GM12891 (cell line): ENCODE measurements at regions not wholly inside any gene's neighbourhood (a gene's known extent, or its start where the extent isn't known, plus 50 kb on each side); places are given as distances from the start of the nearest gene placed in this dataset.
A peak's percentile ranks its signal among the peaks of the same experiment; 100 is the strongest.
"Not testable (repeated sequence)": the region's sequence is repeated elsewhere in the genome, so short reads cannot be mapped to it uniquely, and the experiment has no call there.

Source experiments
- DNase-seq: peaks from one replicate; pipeline ENCODE4 v3.0.0; 2011; ENCODE audit warnings: low spot score; ENCODE audit not compliant: insufficient read length
- FAIRE-seq: peaks from 2 replicates; lab custom pipeline; 2011; peaks lifted over from hg19 to GRCh38; lab: Jason Lieb, UNC
- SPI1 ChIP-seq: IDR thresholded peaks from 2 replicates; pipeline ENCODE4 v1.6.1; 2011; ENCODE audit warnings: low read depth, low read length, control low read depth

DNA sequence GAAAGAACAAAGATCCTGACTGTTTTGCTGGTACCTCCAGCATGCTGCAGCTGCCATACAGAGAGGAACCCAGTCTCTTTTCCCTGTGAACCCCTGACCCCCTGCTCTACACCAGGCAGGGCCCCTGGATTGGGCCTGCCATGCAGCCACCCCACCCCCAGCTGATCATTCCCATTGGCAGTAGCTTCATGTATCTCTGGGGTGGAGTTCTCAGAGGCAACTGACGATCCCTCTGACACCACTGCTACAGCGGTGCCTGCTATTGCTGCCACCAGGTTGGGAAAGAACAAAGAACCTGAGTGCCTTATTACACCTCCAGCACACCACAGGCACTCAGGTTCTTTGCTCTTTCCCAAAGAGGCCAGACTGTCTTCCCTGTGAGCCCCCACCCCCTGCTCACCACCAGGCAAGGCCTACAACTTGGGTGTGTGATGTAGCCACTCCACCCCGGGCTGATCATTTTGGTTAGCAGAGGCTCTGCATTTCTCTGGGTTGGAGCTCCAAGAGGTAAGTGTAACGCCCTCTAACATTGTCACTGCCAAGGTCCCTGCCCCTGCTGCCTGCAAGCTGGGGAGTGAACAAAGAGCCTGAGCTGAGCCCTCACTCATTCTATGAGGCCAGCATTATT lies 252.4 kb downstream of the SPATA31A6 start:
- FAIRE-seq, DNase-seq: not testable (repeated sequence)

- not testable (repeated sequence) for FAIRE-seq, DNase-seq
Measured at GRCh38 chr9:42437057-42437759, 253.7 kb downstream of the SPATA31A6 start.

GRCh38 chr9:42442680-42443079 lies 259.2 kb downstream of the SPATA31A6 start:
- DNase-seq, FAIRE-seq: not testable (repeated sequence)

DNA sequence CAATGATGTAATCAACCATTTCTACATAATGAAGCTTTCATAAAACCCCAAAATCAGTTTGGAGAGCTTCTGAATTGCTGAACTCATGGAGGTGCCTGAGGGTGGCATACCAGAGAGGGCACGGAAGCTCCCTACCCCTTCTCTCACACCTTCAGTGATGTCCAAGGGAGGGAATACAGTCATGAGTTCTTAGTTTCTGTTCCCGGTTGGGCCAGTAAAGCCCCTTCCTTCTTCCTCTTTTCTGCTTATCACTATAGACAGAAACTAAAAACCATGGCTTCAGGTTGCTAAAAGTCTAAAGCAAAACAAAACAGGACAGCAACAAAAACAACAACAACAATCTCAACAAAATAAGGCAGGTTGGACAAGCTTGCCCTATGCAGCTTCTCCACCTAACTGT lies 260.0 kb downstream of the SPATA31A6 start:
- FAIRE-seq, DNase-seq: not testable (repeated sequence)
- TF ChIP-seq SPI1 = peak; percentile 58

- not testable (repeated sequence) for FAIRE-seq, DNase-seq
Measured at GRCh38 chr9:42461436-42461835, 278.0 kb downstream of the SPATA31A6 start.

DNA sequence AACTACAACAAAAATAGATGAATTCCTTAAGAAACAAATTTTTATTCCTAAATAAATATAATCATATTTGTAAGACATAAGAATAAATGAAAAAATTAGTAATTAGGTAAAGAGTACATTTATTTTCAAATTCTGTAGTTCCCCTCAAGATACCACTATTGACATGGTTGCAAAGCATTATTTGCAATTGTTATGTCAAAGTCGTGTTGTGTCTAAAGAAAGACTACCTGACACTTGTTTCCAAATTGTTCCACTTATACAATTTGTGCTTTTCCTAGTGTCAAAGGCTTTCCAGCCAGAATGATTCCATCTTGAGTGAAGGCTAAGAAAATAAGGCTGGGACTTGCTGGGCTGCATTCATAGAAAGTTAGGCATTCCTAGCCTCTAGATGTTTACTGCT lies 278.4 kb downstream of the SPATA31A6 start:
- not testable (repeated sequence) for FAIRE-seq, DNase-seq

DNA sequence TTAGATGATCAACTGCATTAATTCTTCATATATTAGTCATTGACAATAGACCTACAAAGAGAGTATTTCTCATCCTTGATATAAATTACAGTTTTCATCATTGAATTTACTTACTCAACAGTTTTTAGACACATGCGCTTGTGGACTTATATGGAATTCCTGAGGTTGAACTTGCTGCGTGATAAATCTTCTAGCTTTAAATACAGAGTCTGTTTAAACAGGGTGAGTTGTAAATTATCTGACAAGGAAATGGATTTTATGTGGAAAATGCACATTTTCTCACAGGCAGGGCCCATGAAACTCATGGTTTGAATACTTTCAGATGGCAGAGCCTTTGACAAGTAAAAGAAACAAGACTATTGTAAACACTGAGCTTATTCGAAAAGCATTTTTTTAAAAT lies 280.5 kb downstream of the SPATA31A6 start:
- FAIRE-seq, DNase-seq: not testable (repeated sequence)

DNA sequence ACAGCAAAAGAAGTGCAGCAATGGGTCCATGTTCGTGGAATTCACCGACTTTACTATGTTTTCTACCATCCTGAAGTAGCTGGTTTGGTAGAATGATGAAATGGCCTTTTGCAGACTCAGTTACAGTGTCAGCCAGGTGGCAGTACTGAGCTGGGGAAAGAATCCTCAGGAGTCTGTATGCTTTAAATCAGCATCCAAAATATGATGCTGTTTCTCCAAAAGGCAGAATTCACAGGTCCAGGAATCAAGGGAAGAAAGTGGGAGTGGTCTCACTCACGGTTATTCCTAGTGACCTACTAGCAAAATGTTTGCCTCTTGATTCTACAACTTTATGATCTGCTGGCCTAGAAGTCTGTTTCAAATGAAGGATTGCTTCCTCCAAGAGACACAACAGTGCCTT lies 287.1 kb downstream of the SPATA31A6 start:
- not testable (repeated sequence) for DNase-seq, FAIRE-seq

GRCh38 chr9:42490989-42491388 lies 307.5 kb downstream of the SPATA31A6 start:
- not testable (repeated sequence) for FAIRE-seq, DNase-seq

DNA sequence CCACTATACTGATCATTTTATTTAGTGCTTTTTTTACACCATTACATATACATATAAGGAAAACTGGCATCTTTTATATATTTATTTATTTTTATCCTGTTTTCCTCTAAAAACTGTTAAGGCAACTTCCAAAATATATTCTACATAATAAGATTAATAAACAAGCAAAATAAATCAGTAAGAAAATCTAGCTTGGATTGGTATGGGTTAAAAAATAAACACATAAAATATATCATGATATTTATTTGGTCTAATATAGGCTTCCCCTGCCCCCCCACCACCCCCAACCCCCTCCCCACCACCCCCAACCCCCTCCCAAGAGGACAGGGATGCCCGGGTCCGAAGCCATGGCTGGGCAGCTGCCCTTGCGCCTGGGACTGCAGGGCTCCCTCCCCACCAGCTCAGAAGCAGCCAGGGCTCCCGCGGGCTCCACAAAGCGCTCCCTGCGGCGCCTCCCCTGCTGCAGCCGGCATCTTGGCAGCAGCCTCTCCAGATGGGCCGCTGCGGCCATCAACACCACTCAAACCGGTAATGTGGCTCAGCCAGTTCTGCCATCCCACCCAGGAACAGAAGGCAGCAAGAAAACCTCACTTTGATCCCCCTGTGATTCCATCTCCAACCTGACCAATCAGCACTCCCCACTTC lies 319.3 kb downstream of the SPATA31A6 start:
- not testable (repeated sequence) for FAIRE-seq, DNase-seq

DNA sequence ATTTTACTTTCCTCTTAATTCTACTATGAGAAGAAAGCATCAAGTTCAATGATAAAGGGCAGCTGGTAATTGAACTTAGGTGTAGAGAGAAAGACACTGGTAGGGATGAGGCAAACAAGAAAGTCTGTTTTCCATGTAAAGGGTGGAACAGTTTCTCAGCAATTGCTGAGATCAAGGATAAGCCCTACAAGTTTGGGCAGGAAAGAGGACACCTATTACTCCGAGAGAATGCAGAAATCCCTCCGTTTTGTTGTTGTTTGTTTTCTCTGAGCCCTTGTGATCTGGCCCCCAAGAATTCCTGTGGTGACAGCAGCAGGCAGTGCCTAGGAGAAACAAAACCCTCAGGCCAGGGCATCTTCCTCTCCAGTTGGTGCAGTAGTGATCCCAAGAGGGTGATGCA lies 324.7 kb downstream of the SPATA31A6 start:
- FAIRE-seq, DNase-seq: not testable (repeated sequence)

DNA sequence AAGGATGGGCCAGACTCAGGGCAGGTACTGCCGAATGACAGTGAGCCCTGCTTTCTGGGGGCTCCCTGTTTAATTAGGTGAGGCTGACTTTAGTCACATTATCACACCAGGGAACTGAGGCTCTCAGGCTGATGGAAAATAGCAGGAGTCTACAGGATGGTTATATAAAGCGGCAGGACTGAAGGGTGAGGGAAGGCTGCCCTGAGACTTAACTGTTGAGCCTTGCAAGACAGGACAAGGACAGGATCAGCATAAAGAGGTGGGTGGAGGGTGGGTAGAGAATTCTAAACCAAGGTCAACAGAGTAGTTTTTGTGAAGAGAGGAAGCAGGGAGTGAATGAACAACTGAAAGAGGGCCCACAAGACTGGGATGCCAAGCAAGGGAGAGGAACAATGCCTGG lies 330.1 kb downstream of the SPATA31A6 start:
- FAIRE-seq, DNase-seq: not testable (repeated sequence)

DNA sequence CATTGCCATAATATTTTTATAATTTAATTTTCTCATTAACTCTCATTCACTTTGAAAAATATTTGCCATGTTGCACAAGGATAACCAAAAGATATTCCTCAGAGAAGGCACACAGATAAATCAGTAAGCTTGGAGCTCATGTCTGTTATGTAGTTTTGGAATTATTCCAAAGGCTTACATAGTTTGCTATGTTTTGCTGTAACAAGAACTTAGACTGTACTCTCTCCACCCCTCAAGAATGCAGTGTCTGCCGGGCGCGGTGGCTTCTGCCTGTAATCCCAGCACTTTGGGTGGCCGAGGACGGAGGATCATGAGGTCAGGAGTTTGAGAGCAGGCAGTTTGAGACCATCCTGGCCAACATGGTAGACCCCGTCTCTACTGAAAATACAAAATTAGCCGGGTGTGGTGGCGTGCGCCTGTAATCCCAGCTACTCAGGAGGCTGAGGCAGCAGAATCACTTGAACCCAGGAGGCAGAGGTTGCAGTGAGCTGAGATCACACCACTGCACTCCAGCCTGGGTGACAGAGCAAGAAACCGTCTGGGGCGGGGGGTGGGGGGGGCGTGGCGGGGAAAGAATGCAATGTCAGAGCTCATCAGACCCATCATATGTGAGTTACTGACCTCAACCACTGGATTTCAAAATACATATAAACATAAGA lies 351.0 kb downstream of the SPATA31A6 start:
- DNase-seq, FAIRE-seq: not testable (repeated sequence)

DNA sequence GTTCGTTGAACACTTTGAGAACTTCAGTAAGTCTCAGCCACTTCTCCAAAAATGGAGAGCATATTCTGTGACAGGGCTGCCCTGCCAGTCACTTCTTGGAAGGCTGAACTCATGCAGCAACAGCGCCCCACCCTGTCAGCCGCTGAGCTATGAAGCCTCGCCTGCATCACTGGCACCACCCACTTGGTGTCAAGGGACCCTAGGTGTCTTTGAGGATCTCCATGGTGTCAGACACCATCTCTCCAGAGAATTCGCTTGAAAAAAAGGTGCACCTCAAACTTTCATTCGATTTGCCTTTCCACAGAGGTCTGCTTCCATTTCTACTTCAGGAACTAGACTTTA lies 351.5 kb downstream of the SPATA31A6 start:
- not testable (repeated sequence) for FAIRE-seq, DNase-seq

- not testable (repeated sequence) for DNase-seq
- peak; percentile 20 for FAIRE-seq
Measured at GRCh38 chr9:42550789-42551357, 367.4 kb downstream of the SPATA31A6 start.

DNA sequence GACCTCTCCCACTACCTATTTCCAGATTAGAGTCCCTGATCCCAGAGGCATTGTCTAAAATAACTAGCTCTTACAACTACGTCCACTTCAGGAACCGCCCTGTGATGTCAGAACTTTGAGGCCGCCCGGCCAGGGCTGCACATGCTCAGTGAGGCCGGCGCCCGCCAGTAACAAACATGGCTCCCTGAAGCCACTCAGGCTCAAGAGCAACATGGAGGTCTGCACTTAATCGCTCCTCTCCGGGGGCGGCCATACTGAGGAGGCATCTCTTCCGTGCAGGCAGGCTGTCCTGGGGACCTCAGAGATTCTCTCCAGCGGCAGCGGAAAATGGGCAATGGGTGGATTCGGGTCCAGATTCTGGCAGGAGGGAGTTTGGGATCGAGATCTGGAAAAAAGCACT lies 385.1 kb downstream of the SPATA31A6 start:
- not testable (repeated sequence) for DNase-seq, FAIRE-seq

DNA sequence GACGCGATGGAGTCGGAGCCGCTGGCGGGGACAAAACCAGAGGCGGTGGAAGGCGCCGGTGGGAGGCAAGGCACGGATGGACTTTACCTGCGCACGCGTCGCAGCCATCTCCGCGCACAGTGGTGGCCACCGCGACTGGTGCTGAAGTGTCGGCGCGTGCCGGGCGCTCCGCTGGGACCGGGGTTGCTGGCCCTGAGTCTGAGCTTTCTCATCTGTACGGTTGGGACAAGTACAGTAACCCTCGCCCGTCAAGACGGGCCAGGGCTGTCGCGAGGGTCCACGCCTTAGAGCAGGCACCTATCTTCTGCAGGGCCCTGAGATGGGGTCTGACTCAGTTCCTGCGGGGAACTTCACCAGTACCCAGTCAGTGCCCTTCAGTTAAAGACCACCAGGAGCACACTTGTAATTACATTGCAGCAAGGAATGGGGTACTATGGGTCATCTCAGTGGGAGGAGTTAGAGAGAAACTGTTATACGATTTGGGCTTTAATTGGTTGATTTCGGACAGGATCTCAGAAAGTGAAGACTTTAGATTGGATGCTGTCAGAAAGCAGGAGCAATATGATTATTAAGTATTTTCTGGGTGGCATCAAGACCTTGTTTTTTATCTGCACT lies 385.6 kb downstream of the SPATA31A6 start:
- DNase-seq = not testable (repeated sequence)
- FAIRE-seq = peak; percentile 59

GRCh38 chr9:42577851-42578250 lies 394.4 kb downstream of the SPATA31A6 start:
- not testable (repeated sequence) for FAIRE-seq, DNase-seq
